ENCODE measurements at regions not wholly inside any gene's neighbourhood (a gene's known extent, or its start where the extent isn't known, plus 50 kb on each side); places are given as distances from the start of the nearest gene placed in this dataset.
A peak's percentile ranks its signal among the peaks of the same experiment; 100 is the strongest.

DNA sequence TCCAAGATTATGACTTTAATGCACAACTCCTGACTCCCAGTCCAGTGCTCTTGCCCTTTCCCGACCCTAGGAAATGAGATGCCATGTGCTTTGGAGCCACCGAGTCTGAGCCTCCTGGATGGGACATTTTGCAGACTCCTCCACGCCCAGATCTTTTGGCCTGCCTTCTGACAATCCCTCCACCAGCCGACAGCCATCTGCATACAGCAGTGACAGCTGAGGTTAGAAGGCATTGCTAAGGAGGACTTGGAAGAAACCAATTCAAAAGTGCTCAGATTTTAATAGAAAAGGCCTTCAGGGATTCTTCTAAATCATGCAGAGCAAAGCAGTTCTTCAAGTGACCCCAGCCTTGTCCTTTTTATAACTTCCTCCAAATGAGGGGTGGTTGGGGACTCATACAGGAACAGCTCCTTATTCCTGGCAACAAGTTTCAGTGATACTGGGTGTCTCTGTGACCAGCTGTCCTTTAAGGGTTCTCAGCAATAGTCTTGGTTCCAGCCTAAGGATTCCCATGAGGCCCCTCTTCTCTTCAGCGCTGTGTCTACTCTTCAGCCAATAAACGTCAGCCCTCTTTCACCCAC is 369.3 kb downstream of the PBX1 start:
- peak overlapping the region in 1 of 4 donors; percentile 40 for H3K27ac ChIP-seq

DNA sequence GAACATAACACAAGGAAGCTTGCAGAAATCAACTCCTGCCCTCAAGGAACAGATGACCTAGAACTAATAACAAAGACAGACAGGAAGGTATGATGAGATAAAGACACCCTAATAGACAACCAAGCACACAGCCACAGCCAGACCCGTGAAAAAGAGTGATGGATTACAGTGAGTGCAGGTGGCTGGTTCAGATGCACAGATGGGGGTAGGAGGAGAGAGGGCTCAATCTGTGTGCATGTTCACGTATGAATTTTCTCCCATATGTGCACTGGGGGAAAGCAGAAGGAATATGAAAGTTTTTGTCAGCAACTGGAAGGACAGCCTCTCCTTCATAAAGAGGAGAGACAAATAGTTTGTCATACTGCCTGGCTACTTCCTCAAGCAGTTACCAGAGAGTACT is 367.1 kb downstream of the PBX1 start:
- DNase-seq (no peak), ATAC-seq (ENCODE audit: low FRiP score in 2 of 2) (no peak)
- H3K36me3 ChIP-seq, result no peaks in the 10 kb centered on the region
- peak overlapping the region in 2 of 4 donors; percentile 27 to 30 for H3K27ac ChIP-seq
- 51 to 55% methylated on average over 2 of the region's 2 CpGs for WGBS, 2 donors
- H3K27me3 ChIP-seq, result no peaks in the 10 kb centered on the region
- no peaks in the 10 kb centered on the region for H3K9me3 ChIP-seq
- H3K4me3 ChIP-seq, result no peak overlapping the region
- TF ChIP-seq POLR2AphosphoS5 (IDR thresholded peaks at IDR 0.05) (no peak), POLR2A (IDR thresholded peaks at IDR 0.05) (no peak), EP300 (IDR thresholded peaks at IDR 0.05) (no peak)
- TF ChIP-seq, protein P1, sequence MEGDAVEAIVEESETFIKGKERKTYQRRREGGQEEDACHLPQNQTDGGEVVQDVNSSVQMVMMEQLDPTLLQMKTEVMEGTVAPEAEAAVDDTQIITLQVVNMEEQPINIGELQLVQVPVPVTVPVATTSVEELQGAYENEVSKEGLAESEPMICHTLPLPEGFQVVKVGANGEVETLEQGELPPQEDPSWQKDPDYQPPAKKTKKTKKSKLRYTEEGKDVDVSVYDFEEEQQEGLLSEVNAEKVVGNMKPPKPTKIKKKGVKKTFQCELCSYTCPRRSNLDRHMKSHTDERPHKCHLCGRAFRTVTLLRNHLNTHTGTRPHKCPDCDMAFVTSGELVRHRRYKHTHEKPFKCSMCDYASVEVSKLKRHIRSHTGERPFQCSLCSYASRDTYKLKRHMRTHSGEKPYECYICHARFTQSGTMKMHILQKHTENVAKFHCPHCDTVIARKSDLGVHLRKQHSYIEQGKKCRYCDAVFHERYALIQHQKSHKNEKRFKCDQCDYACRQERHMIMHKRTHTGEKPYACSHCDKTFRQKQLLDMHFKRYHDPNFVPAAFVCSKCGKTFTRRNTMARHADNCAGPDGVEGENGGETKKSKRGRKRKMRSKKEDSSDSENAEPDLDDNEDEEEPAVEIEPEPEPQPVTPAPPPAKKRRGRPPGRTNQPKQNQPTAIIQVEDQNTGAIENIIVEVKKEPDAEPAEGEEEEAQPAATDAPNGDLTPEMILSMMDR (IDR thresholded peaks at IDR 0.05), result no peak
- H3K4me1 ChIP-seq, result no peaks in the 10 kb centered on the region

More for the DNA sequence above, 369.3 kb downstream of the PBX1 start:
- 67 to 85% methylated on average over 6 of the region's 6 CpGs for WGBS, 2 donors
- ATAC-seq (ENCODE audit: low FRiP score in 2 of 2), result no peak
- no peaks in the 10 kb centered on the region for H3K4me1 ChIP-seq
- TF ChIP-seq POLR2AphosphoS5 (IDR thresholded peaks at IDR 0.05), result no peak
- TF ChIP-seq, protein P1 (IDR thresholded peaks at IDR 0.05), result no peak
- no peak for TF ChIP-seq EP300 (IDR thresholded peaks at IDR 0.05)
- TF ChIP-seq POLR2A (IDR thresholded peaks at IDR 0.05), result no peak
- no peaks in the 10 kb centered on the region for H3K9me3 ChIP-seq
- no peaks in the 10 kb centered on the region for H3K36me3 ChIP-seq
- DNase-seq, result no peak
- no peak overlapping the region for H3K4me3 ChIP-seq
- no peaks in the 10 kb centered on the region for H3K27me3 ChIP-seq

DNA sequence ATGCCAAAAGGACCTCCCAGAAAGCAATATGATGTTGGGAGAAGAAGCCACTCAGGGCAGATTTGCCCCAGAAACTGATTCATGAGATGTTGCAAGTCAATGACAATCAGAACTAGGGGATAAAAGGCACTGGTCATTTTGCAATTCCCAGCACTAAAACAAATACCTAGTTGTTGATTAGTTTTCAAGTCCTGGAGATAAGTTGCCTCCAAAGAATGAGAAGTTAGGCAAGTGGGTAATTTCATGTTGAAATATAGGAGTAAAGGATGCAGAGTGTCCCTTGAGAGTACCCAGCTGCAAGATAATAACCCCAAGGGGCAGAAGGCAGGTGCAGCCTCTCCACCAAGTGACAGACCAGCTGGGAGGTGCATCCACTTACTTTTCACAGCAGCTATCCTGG is 363.6 kb downstream of the PBX1 start:
- H3K9me3 ChIP-seq, result no peaks in the 10 kb centered on the region
- no peaks in the 10 kb centered on the region for H3K27me3 ChIP-seq
- H3K4me3 ChIP-seq, result no peak overlapping the region
- TF ChIP-seq EP300 (IDR thresholded peaks at IDR 0.05), result no peak
- TF ChIP-seq POLR2AphosphoS5 (IDR thresholded peaks at IDR 0.05), result peak in 1 of 2 donors; percentile 59
- ATAC-seq (ENCODE audit: low FRiP score in 2 of 2), result no peak
- no peaks in the 10 kb centered on the region for H3K4me1 ChIP-seq
- H3K36me3 ChIP-seq, result no peaks in the 10 kb centered on the region
- H3K27ac ChIP-seq, result no peak overlapping the region
- no peak for DNase-seq

DNA sequence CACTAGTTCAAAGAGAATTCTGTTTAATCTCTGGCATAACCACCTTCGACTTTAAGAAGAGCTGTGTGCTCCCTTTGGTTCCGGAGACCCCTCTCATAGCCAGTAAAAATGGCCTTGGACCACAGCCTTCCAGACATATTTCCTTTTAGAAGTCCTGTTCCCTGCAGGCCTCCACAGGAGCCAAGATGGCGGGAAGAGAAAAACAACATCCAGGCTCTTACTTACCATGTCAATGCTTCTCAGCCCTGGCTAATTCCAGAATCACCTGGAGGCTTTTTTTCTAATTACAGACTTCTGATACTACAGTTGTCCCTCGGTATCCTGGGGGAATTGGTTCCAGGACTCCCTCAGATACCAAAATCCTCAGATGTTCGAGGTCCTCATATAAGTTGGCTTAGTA is 362.5 kb downstream of the PBX1 start:
- DNase-seq, result no peak
- TF ChIP-seq POLR2A (IDR thresholded peaks at IDR 0.05) (no peak), POLR2AphosphoS5 (IDR thresholded peaks at IDR 0.05) (no peak), EP300 (IDR thresholded peaks at IDR 0.05) (no peak)
- TF ChIP-seq, protein P1 (IDR thresholded peaks at IDR 0.05), result no peak
- WGBS, 2 donors, result 83 to 85% methylated on average over 5 of the region's 5 CpGs
- no peak for ATAC-seq (ENCODE audit: low FRiP score in 2 of 2)
- Histone ChIP-seq H3K36me3 (no peaks in the 10 kb centered on the region), H3K4me1 (no peaks in the 10 kb centered on the region), H3K27me3 (no peaks in the 10 kb centered on the region), H3K27ac (no peak overlapping the region), H3K4me3 (no peak overlapping the region), H3K9me3 (no peaks in the 10 kb centered on the region)

DNA sequence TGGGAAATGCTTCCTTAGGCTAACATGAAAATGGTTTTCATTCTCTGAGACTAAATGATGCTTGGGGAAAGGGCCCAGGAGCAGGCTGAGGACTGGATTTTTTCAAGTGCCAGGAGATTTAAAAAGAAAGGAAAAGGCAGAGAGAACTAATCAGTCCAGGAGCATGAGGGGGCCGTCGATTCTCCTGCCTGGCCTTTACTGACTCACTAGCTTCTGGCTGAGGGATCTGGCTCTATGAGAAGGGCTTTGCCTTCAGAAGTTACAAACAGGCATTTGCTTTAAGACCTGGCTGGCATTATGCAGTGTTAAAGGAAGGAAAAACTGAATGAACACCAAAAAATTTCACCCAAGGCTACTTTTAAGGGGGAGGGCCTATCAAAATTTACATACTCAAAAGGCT is 359.2 kb downstream of the PBX1 start:
- DNase-seq, result no peak
- TF ChIP-seq EP300 (IDR thresholded peaks at IDR 0.05) (no peak), POLR2A (IDR thresholded peaks at IDR 0.05) (no peak), POLR2AphosphoS5 (IDR thresholded peaks at IDR 0.05) (no peak)
- TF ChIP-seq, protein P1 (IDR thresholded peaks at IDR 0.05), result no peak
- H3K27ac ChIP-seq, result no peak overlapping the region
- H3K4me1 ChIP-seq, result no peaks in the 10 kb centered on the region
- no peaks in the 10 kb centered on the region for H3K9me3 ChIP-seq
- 60 to 68% methylated on average over 2 of the region's 2 CpGs for WGBS, 2 donors
- H3K36me3 ChIP-seq, result no peaks in the 10 kb centered on the region
- no peaks in the 10 kb centered on the region for H3K27me3 ChIP-seq
- H3K4me3 ChIP-seq, result no peak overlapping the region
- ATAC-seq (ENCODE audit: low FRiP score in 2 of 2), result no peak
